ENCODE measurements at regions not wholly inside any gene's neighbourhood (a gene's known extent, or its start where the extent isn't known, plus 50 kb on each side); places are given as distances from the start of the nearest gene placed in this dataset.

DNA sequence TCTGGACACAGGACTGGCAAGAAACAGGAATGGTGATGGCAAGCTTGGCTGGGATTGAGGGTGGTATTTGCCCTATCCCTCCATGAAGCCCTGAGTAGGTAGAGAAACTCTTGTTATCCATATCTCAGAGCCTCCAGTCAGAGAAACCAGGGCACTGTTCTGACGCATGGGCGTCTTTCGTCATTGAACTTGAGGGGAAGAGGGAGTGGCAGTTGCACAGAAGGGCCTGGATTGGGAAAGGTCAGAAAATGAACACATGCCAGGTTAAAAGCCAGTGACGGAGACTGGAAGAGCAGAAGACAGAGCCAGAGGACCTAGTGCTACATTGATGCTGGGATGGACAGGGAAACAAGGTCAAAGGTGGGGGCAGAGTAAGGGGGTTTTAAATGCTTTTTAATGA is 516.7 kb downstream of the PLPP3 start:
- Histone ChIP-seq H2AFZ (ENCODE audit: low read length) (no peak overlapping the region), H3K27me3 (ENCODE audit: insufficient read depth, low read length, poor library complexity, severe bottlenecking) (no peaks in the 10 kb centered on the region), H4K20me1 (ENCODE audit: insufficient read depth, low read length, poor library complexity, severe bottlenecking) (no peaks in the 10 kb centered on the region), H3K9ac (ENCODE audit: low read depth, low read length, poor library complexity, severe bottlenecking) (no peak overlapping the region), H3K4me3 (ENCODE audit: low read length, poor library complexity, severe bottlenecking) (no peak overlapping the region), H3K9me2 (replicated peaks; ENCODE audit: low read depth, low read length) (no peaks in the 10 kb centered on the region), H3K4me2 (ENCODE audit: low read depth, low read length, poor library complexity, severe bottlenecking) (no peak overlapping the region), H3F3A (ENCODE audit: low read depth) (no peaks in the 10 kb centered on the region), H3K79me2 (ENCODE audit: insufficient read depth, low read length) (no peaks in the 10 kb centered on the region), H3K36me3 (ENCODE audit: insufficient read depth, low read length) (no peaks in the 10 kb centered on the region), H3K4me1 (ENCODE audit: insufficient read depth, low read length, poor library complexity, severe bottlenecking) (no peaks in the 10 kb centered on the region), H3K9me3 (ENCODE audit: insufficient read depth, low read depth, low read length) (no peaks in the 10 kb centered on the region)
- TF ChIP-seq EZH2phosphoT487 (IDR thresholded peaks at IDR 0.05; ENCODE audit: borderline replicate concordance) (no peak), CTCF (conservative IDR thresholded peaks at IDR 0.05; ENCODE audit: low read length) (no peak)

DNA sequence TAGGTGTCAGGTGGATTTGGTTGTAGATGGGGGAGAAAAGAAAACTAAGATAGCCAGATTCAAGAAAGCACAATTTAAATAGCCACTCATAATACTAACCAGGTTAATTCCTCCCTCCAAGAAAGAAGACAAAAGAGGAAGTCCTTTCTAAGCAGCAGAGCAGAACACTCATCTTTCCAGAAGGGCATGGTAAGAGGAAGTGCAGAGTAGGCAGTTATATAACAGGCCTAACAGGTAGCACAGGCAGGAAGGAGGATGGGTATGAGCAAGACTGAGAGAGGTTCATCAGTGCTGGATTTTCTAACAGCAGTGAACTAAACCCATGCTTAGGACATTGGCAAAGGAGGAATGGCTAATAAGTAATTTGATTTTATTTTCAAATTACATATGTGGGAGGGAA is 517.5 kb downstream of the PLPP3 start:
- H3K4me2 ChIP-seq (ENCODE audit: low read depth, low read length, poor library complexity, severe bottlenecking), result no peak overlapping the region
- TF ChIP-seq CTCF (conservative IDR thresholded peaks at IDR 0.05; ENCODE audit: low read length) (no peak), EZH2phosphoT487 (IDR thresholded peaks at IDR 0.05; ENCODE audit: borderline replicate concordance) (no peak)
- H3K9me2 ChIP-seq (replicated peaks; ENCODE audit: low read depth, low read length), result no peaks in the 10 kb centered on the region
- no peak overlapping the region for H3K9ac ChIP-seq (ENCODE audit: low read depth, low read length, poor library complexity, severe bottlenecking)
- H3K4me1 ChIP-seq (ENCODE audit: insufficient read depth, low read length, poor library complexity, severe bottlenecking), result no peaks in the 10 kb centered on the region
- no peaks in the 10 kb centered on the region for H3K36me3 ChIP-seq (ENCODE audit: insufficient read depth, low read length)
- H3K27me3 ChIP-seq (ENCODE audit: insufficient read depth, low read length, poor library complexity, severe bottlenecking), result no peaks in the 10 kb centered on the region
- no peaks in the 10 kb centered on the region for H3F3A ChIP-seq (ENCODE audit: low read depth)
- H3K9me3 ChIP-seq (ENCODE audit: insufficient read depth, low read depth, low read length), result no peaks in the 10 kb centered on the region
- H3K4me3 ChIP-seq (ENCODE audit: low read length, poor library complexity, severe bottlenecking), result no peak overlapping the region
- no peaks in the 10 kb centered on the region for H3K79me2 ChIP-seq (ENCODE audit: insufficient read depth, low read length)
- no peak overlapping the region for H2AFZ ChIP-seq (ENCODE audit: low read length)
- H4K20me1 ChIP-seq (ENCODE audit: insufficient read depth, low read length, poor library complexity, severe bottlenecking), result no peaks in the 10 kb centered on the region

DNA sequence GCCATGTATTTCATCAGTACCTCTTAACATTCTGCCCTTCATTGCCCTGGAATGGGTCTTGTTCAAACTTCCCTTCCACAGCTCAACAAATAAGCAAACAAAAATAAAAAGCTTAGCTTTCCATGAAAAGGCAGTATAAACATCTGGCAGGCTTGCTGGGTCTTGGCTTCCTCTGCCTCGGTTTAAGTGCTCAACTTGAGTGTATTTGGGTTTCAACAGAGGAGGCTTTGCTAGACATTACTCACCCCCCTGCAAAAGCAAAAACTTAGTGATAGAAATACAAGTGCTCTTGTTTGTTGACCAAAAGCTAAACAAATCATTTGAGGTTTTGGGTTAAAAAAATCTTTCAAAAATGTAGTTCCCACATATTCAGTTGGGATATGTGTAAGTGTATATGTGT is 518.5 kb downstream of the PLPP3 start:
- no peaks in the 10 kb centered on the region for H3K79me2 ChIP-seq (ENCODE audit: insufficient read depth, low read length)
- no peaks in the 10 kb centered on the region for H3K36me3 ChIP-seq (ENCODE audit: insufficient read depth, low read length)
- no peak overlapping the region for H3K4me3 ChIP-seq (ENCODE audit: low read length, poor library complexity, severe bottlenecking)
- H3K4me2 ChIP-seq (ENCODE audit: low read depth, low read length, poor library complexity, severe bottlenecking), result no peak overlapping the region
- no peaks in the 10 kb centered on the region for H4K20me1 ChIP-seq (ENCODE audit: insufficient read depth, low read length, poor library complexity, severe bottlenecking)
- no peak overlapping the region for H2AFZ ChIP-seq (ENCODE audit: low read length)
- H3K9me3 ChIP-seq (ENCODE audit: insufficient read depth, low read depth, low read length), result no peaks in the 10 kb centered on the region
- no peaks in the 10 kb centered on the region for H3K4me1 ChIP-seq (ENCODE audit: insufficient read depth, low read length, poor library complexity, severe bottlenecking)
- no peaks in the 10 kb centered on the region for H3K27me3 ChIP-seq (ENCODE audit: insufficient read depth, low read length, poor library complexity, severe bottlenecking)
- no peak overlapping the region for H3K9ac ChIP-seq (ENCODE audit: low read depth, low read length, poor library complexity, severe bottlenecking)
- no peaks in the 10 kb centered on the region for H3K9me2 ChIP-seq (replicated peaks; ENCODE audit: low read depth, low read length)
- no peak for TF ChIP-seq CTCF (conservative IDR thresholded peaks at IDR 0.05; ENCODE audit: low read length)
- TF ChIP-seq EZH2phosphoT487 (IDR thresholded peaks at IDR 0.05; ENCODE audit: borderline replicate concordance), result no peak
- H3F3A ChIP-seq (ENCODE audit: low read depth), result no peaks in the 10 kb centered on the region

All from Loucy (cell line).